SK-N-SH (cell line): ENCODE measurements at regions not wholly inside any gene's neighbourhood (a gene's known extent, or its start where the extent isn't known, plus 50 kb on each side); places are given as distances from the start of the nearest gene placed in this dataset.

Source experiments
- CHD2 ChIP-seq: fragments of 150-350 bp; IDR thresholded peaks from 2 replicates; pipeline ENCODE4 v1.6.1; 2018; ENCODE audit warnings: low read length; ENCODE audit not compliant: partially characterized antibody
- EZH2phosphoT487 ChIP-seq: fragments of 200-600 bp; sonication (generic); IDR thresholded peaks from 2 replicates; pipeline ENCODE4 v1.6.1; 2017; ENCODE audit warnings: low read depth, mixed run types, mild to moderate bottlenecking, antibody characterized with exemption, moderate library complexity, borderline replicate concordance
- RAD21 ChIP-seq: IDR thresholded peaks from 2 replicates; pipeline ENCODE4 v1.6.1; 2012; ENCODE audit warnings: mild to moderate bottlenecking, low read length
- SIN3A ChIP-seq: IDR thresholded peaks from 2 replicates; pipeline ENCODE4 v1.6.1; 2012; ENCODE audit warnings: low read depth, mild to moderate bottlenecking, low read length, moderate library complexity, borderline replicate concordance
- TAF1 ChIP-seq: IDR thresholded peaks from 2 replicates; pipeline ENCODE4 v1.6.1; 2012; ENCODE audit warnings: low read depth, mild to moderate bottlenecking, low read length, moderate library complexity, borderline replicate concordance
- YY1 ChIP-seq: IDR thresholded peaks from 2 replicates; pipeline ENCODE4 v1.4.0; 2012; ENCODE audit warnings: low read depth, mild to moderate bottlenecking
- TF ChIP-seq, protein P1 (sequence below): fragments of 200-600 bp; sonication (generic); IDR thresholded peaks from 2 replicates; pipeline ENCODE4 v1.6.1; 2017; ENCODE audit warnings: antibody characterized with exemption, mild to moderate bottlenecking, moderate library complexity

DNA sequence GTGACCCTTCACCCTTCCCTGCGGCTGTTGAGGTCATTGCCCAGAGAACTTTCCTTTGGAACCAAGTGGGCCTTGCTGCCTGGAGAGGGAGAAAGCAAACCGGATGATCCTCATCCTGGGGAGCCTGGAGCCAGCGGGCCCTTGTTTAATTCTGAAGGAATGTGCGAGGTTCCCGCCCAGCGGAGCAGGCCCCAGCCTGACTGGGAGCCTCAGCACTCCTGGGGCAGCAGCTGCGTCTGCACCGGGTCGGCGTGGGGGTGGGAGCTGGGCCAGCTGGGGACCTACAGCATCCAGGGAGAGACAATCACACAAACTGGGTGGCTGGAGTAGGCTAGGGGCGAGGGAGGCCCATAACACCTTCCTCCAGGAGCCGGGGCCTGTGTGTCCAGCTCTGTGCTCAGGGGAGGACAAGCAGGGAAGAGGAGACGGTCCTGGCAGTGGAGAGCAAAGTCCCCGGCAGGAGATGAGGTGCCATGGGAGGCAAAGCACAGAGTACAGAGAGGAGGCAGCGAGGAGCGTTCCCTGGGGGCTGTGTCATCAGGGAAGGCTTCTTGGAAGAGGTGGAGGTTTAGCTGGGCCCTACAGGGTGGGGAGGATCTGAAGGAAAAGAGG lies 61.9 kb upstream of the HAAO start:
- no peak for TF ChIP-seq SIN3A
- no peak for TF ChIP-seq CHD2
- TF ChIP-seq, protein P1, sequence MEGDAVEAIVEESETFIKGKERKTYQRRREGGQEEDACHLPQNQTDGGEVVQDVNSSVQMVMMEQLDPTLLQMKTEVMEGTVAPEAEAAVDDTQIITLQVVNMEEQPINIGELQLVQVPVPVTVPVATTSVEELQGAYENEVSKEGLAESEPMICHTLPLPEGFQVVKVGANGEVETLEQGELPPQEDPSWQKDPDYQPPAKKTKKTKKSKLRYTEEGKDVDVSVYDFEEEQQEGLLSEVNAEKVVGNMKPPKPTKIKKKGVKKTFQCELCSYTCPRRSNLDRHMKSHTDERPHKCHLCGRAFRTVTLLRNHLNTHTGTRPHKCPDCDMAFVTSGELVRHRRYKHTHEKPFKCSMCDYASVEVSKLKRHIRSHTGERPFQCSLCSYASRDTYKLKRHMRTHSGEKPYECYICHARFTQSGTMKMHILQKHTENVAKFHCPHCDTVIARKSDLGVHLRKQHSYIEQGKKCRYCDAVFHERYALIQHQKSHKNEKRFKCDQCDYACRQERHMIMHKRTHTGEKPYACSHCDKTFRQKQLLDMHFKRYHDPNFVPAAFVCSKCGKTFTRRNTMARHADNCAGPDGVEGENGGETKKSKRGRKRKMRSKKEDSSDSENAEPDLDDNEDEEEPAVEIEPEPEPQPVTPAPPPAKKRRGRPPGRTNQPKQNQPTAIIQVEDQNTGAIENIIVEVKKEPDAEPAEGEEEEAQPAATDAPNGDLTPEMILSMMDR, result no peak
- no peak for TF ChIP-seq TAF1
- TF ChIP-seq EZH2phosphoT487, result no peak
- TF ChIP-seq RAD21, result no peak
- TF ChIP-seq YY1, result no peak
